Transverse colon (tissue), 4 donors: ENCODE measurements at regions not wholly inside any gene's neighbourhood (a gene's known extent, or its start where the extent isn't known, plus 50 kb on each side); places are given as distances from the start of the nearest gene placed in this dataset.

Experiments
- EP300 ChIP-seq: sonication (generic); formaldehyde crosslinking; IDR thresholded peaks from one replicate; pipeline ENCODE4 v1.6.1; 2017; ENCODE audit warnings: antibody characterized with exemption, low read depth
- POLR2A ChIP-seq: fragments of 450-650 bp; IDR thresholded peaks from one replicate; pipeline ENCODE4 v1.6.1; 2016; ENCODE audit warnings: antibody characterized with exemption, mild to moderate bottlenecking, moderate library complexity
- POLR2AphosphoS5 ChIP-seq, 3 donors: sonication (generic); formaldehyde crosslinking; IDR thresholded peaks; one replicate each; pipeline ENCODE4 v1.6.1; 2016; ENCODE audit warnings: antibody characterized with exemption in 3 of 3
- TF ChIP-seq, protein P1 (sequence below), 5 experiments: fragments of 200-600 bp in 3 of 5; fragments of 450-650 bp in 2 of 5; sonication (generic) in 3 of 5; IDR thresholded peaks; 1 replicate in 2 of 5; 2 replicates in 3 of 5; pipeline ENCODE4 v1.5.1; 2016 to 2017; ENCODE audit warnings: antibody characterized with exemption in 5 of 5, inconsistent platforms in 3 of 5, mild to moderate bottlenecking in 2 of 5, moderate library complexity in 1 of 5

DNA sequence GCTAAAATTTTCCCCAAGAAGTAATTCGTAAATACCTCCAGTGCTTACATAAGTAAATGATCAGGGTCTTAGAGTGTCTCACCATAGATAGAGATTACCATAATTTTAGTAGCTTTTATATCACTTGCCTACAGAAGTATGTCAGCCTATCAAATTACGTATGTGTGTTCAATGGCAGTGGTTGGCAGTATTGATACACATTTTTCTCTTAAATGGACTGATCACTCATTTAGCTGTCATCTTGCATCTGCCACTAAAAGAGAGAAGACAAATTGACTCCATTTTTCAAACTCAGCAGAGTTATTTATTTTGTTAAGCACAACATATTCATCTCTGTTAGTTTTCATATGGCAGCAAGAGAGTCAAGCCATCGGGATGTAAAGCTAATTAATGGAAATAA lies 413.1 kb upstream of the CLEC14A start:
- TF ChIP-seq, protein P1, sequence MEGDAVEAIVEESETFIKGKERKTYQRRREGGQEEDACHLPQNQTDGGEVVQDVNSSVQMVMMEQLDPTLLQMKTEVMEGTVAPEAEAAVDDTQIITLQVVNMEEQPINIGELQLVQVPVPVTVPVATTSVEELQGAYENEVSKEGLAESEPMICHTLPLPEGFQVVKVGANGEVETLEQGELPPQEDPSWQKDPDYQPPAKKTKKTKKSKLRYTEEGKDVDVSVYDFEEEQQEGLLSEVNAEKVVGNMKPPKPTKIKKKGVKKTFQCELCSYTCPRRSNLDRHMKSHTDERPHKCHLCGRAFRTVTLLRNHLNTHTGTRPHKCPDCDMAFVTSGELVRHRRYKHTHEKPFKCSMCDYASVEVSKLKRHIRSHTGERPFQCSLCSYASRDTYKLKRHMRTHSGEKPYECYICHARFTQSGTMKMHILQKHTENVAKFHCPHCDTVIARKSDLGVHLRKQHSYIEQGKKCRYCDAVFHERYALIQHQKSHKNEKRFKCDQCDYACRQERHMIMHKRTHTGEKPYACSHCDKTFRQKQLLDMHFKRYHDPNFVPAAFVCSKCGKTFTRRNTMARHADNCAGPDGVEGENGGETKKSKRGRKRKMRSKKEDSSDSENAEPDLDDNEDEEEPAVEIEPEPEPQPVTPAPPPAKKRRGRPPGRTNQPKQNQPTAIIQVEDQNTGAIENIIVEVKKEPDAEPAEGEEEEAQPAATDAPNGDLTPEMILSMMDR (IDR thresholded peaks at IDR 0.05) = no peak
- TF ChIP-seq EP300 (no peak), POLR2A (no peak), POLR2AphosphoS5 (IDR thresholded peaks at IDR 0.05) (no peak)
